ENCODE measurements at regions not wholly inside any gene's neighbourhood (a gene's known extent, or its start where the extent isn't known, plus 50 kb on each side); places are given as distances from the start of the nearest gene placed in this dataset.

- TF ChIP-seq, protein P1, sequence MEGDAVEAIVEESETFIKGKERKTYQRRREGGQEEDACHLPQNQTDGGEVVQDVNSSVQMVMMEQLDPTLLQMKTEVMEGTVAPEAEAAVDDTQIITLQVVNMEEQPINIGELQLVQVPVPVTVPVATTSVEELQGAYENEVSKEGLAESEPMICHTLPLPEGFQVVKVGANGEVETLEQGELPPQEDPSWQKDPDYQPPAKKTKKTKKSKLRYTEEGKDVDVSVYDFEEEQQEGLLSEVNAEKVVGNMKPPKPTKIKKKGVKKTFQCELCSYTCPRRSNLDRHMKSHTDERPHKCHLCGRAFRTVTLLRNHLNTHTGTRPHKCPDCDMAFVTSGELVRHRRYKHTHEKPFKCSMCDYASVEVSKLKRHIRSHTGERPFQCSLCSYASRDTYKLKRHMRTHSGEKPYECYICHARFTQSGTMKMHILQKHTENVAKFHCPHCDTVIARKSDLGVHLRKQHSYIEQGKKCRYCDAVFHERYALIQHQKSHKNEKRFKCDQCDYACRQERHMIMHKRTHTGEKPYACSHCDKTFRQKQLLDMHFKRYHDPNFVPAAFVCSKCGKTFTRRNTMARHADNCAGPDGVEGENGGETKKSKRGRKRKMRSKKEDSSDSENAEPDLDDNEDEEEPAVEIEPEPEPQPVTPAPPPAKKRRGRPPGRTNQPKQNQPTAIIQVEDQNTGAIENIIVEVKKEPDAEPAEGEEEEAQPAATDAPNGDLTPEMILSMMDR (IDR thresholded peaks at IDR 0.05; ENCODE audit: control extremely low read depth in 1 of 3, insufficient read depth in 1 of 3, low read depth in 1 of 3, low read length in 3 of 3): no peak
- no peak for TF ChIP-seq EZH2 (IDR thresholded peaks at IDR 0.05; ENCODE audit: low read depth, low read length, severe bottlenecking)
- TF ChIP-seq POLR2AphosphoS5 (IDR thresholded peaks at IDR 0.05; ENCODE audit: low read depth, low read length): no peak
- no peak for TF ChIP-seq CHD2 (IDR thresholded peaks at IDR 0.05; ENCODE audit: low read length)
- TF ChIP-seq, protein P2, sequence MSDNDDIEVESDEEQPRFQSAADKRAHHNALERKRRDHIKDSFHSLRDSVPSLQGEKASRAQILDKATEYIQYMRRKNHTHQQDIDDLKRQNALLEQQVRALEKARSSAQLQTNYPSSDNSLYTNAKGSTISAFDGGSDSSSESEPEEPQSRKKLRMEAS (IDR thresholded peaks at IDR 0.05): no peak
- TF ChIP-seq POLR2A (IDR thresholded peaks at IDR 0.05; ENCODE audit: control extremely low read depth in 1 of 2, low read depth in 2 of 2, low read length in 2 of 2): no peak
- no peak for TF ChIP-seq YY1 (IDR thresholded peaks at IDR 0.05; ENCODE audit: low read depth, low read length)
- no peak for TF ChIP-seq KDM1A (IDR thresholded peaks at IDR 0.05; ENCODE audit: borderline replicate concordance, low read length)
- no peak for TF ChIP-seq MAFK (IDR thresholded peaks at IDR 0.05; ENCODE audit: low read depth, low read length)
Measured at GRCh38 chr6:62914530-62914929, 296.7 kb upstream of the FKBP1C start.
